ENCODE measurements at regions not wholly inside any gene's neighbourhood (a gene's known extent, or its start where the extent isn't known, plus 50 kb on each side); places are given as distances from the start of the nearest gene placed in this dataset.

DNA sequence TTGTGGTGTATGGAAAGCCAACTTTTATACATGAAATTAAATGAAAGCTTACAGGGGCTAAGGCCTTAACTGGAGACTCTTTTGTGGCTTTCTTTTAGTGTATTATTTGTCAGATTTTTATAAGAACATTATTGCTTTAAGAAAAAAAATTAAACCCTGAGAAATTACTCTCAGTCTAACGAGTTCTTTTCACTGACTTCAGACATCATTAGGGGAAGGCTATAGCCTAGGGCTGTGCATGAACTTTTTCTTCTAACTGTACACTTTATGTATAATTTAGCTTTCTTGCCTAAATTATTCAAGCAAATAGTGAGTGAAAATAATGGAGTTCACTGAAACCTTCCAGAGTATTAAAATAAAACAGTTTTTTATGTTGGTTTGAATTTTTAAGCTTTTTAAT lies 151.1 kb upstream of the MEIS1 start:
- in situ Hi-C loops (cut with MboI; ENCODE audit: low sequenced_read_pairs): no loop called here
- Histone ChIP-seq H3K4me3 (no peak overlapping the region), H3K36me3 (replicated peaks) (no peaks in the 10 kb centered on the region), H3K9me3 (no peaks in the 10 kb centered on the region), H3K27me3 (ENCODE audit: low read depth) (no peaks in the 10 kb centered on the region), H3K4me1 (no peaks in the 10 kb centered on the region)
- no peak for DNase-seq (ENCODE audit: low spot score in 2 of 2)

DNA sequence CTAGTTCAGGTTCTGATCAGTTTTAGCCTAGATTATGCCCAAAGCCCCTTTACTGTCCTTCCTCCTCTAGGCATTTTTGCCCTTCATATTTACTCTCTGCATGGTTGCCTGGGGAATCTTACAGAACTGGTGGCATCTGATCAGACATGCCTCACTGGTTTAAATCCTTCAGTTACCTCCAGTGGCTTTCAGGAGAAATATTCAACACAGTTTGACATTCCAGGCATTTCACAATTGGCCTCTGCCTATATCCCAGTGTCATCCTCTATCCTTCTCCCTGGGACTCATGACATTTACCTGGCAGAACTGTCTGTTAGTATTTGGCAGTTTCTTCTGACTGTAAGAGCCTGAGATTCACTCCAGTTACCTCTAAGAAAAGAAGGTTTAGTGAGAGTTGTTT lies 152.9 kb upstream of the MEIS1 start:
- Histone ChIP-seq H3K4me3 (no peak overlapping the region), H3K27me3 (ENCODE audit: low read depth) (no peaks in the 10 kb centered on the region; the same call in 1 of the 2 replicates), H3K36me3 (replicated peaks) (no peaks in the 10 kb centered on the region), H3K9me3 (no peaks in the 10 kb centered on the region), H3K4me1 (no peaks in the 10 kb centered on the region)
- in situ Hi-C loops (cut with MboI; ENCODE audit: low sequenced_read_pairs): no loop called here
- DNase-seq (ENCODE audit: low spot score in 2 of 2): no peak

DNA sequence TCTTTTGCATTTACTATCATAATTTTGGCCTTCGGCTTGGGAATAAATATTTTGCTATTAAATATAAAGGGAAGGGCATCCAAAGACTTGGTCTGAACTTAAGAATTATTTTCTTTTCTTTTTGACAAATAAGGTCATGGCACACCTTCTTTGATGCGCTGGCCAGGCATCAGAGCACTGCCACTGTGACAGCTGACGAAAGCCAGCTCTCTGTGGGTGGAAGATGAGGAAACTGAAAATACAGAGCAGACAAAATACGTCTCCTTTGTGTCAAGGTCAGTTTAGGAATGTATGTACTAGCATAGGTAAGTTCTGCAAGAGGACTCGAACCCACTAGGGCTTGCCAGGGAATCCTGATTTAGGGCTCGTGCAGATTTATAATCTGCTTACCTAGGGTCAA lies 155.9 kb upstream of the MEIS1 start:
- H3K4me3 ChIP-seq: no peak overlapping the region
- H3K36me3 ChIP-seq (replicated peaks): no peaks in the 10 kb centered on the region
- H3K4me1 ChIP-seq: no peaks in the 10 kb centered on the region
- no peaks in the 10 kb centered on the region; the same call in 1 of the 2 replicates for H3K27me3 ChIP-seq (ENCODE audit: low read depth)
- no peaks in the 10 kb centered on the region for H3K9me3 ChIP-seq
- no peak for DNase-seq (ENCODE audit: low spot score in 2 of 2)
- in situ Hi-C loops (cut with MboI; ENCODE audit: low sequenced_read_pairs): no loop called here

DNA sequence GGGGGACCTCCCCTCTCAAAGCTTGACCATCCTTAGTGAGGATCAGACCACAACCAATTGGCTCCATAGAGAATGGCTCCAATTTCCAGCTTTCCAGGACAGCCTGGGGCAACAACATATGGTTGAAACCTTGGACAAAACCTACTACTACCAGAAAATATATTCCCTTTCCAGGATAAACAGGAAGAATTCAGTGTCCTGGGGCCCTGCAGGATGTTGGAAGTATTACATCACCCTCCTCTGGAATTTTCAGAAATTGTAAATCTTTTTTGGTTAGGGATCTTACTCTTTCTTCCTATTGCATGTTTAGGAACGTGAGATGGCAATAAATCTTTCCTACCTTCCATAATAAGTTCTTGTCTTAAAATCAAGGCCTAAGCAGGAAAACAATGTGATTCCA lies 158.9 kb upstream of the MEIS1 start:
- Histone ChIP-seq H3K36me3 (replicated peaks) (no peaks in the 10 kb centered on the region), H3K27me3 (ENCODE audit: low read depth) (peaks cover 5% of the 10 kb centered on the region; the same call in 1 of the 2 replicates), H3K4me1 (no peaks in the 10 kb centered on the region; the same call in 1 of the 2 replicates), H3K9me3 (no peaks in the 10 kb centered on the region), H3K4me3 (no peak overlapping the region)
- DNase-seq (ENCODE audit: low spot score in 2 of 2): no peak
- in situ Hi-C loops (cut with MboI; ENCODE audit: low sequenced_read_pairs): no loop called here

DNA sequence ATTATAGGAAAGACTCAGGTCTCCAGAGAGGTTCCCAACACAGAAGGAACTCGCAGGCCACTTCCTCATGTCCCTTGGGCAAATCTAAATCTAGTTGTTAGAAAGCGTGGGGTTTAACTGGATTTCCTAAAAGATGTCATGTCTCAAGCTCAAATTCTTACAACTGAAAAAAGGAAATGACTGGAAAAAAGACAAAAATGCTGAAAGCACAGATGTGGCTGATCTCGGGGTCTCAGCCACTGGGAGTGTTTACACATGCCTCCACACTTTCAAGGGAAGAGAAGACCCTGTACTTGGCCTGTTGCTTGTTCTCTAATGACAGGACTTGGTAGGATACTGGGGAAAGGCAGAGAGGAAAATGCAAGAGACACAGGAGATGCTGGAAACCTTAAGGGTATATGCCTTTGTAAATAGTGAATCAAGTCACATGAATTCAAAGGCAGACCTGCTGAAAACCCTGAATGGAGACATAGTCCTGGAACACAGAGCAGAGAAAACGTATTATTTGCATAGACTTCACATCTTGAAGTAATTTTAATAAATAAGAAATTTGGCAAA lies 160.9 kb upstream of the MEIS1 start:
- in situ Hi-C loops (cut with MboI; ENCODE audit: low sequenced_read_pairs): no loop called here

DNA sequence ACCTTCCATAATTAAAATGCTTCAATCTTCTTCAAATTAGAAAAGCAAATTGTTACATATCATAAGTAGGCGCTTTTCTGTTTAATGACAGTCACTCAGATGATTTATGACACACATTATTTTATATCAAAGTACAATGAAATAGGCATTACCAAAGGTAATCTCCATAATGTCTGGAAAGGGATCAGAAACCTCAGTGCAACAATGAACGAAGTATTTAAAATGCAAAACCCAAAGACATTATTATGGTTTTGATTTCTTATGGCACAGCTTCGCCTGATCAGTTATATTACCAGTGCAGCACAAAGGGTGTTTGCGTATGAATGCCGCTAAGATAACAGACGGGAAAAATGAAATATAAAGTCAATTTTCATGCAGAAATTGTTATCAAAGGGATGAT lies 162.2 kb upstream of the MEIS1 start:
- Histone ChIP-seq H3K9me3 (no peaks in the 10 kb centered on the region), H3K36me3 (replicated peaks) (no peaks in the 10 kb centered on the region), H3K4me3 (no peak overlapping the region), H3K4me1 (no peaks in the 10 kb centered on the region; the same call in 1 of the 2 replicates), H3K27me3 (ENCODE audit: low read depth) (peaks cover 5% of the 10 kb centered on the region; the same call in 1 of the 2 replicates)
- in situ Hi-C loops (cut with MboI; ENCODE audit: low sequenced_read_pairs): no loop called here
- no peak for DNase-seq (ENCODE audit: low spot score in 2 of 2)

More for the DNA sequence above, 160.9 kb upstream of the MEIS1 start:
- DNase-seq (ENCODE audit: low spot score in 2 of 2): no peak
- no peaks in the 10 kb centered on the region for H3K9me3 ChIP-seq
- no peaks in the 10 kb centered on the region; the same call in 1 of the 2 replicates for H3K4me1 ChIP-seq
- no peak overlapping the region for H3K4me3 ChIP-seq
- H3K36me3 ChIP-seq (replicated peaks): no peaks in the 10 kb centered on the region
- H3K27me3 ChIP-seq (ENCODE audit: low read depth): peaks cover 5% of the 10 kb centered on the region; the same call in 1 of the 2 replicates

DNA sequence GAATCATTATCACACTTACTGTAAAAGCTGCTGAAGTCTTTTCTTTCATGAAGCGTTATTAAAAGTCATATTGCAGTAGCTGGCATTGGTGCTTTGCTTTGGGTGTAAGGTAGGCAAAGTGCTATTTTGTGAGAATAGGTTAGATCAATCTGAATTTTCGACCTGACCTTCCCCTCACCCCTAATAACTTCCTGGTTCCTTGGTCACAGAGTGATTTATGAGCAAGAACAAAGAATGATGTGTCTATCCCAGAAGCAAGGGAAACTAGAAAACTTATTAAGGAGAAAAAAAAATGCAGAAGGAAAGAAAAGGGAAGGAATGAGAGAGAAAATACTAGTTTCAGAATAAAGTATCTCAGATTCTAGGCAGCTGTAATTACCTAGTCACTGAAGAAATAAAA lies 163.1 kb upstream of the MEIS1 start:
- Histone ChIP-seq H3K4me1 (no peaks in the 10 kb centered on the region; the same call in 1 of the 2 replicates), H3K9me3 (no peaks in the 10 kb centered on the region), H3K4me3 (no peak overlapping the region), H3K27me3 (ENCODE audit: low read depth) (peaks cover 5% of the 10 kb centered on the region; the same call in 1 of the 2 replicates), H3K36me3 (replicated peaks) (no peaks in the 10 kb centered on the region)
- DNase-seq (ENCODE audit: low spot score in 2 of 2): no peak
- in situ Hi-C loops (cut with MboI; ENCODE audit: low sequenced_read_pairs): no loop called here

DNA sequence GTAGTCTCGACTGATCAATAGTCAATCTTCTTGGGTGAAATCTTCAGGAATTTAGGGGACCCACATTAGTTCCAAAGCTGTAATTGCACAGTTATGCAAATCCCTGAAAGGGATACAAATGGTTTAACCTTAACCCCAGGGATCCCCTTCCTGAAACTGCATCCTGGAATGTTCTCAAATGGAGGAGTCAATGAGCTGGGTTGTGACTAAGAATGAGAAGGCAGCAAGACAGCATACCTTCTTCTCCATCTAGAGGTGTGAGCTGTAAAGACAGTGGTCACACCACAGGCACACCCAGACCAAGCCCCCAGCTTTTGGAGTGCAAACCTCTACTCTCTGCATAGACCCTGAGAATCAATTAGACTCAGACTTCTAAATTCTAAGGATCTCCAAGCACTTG lies 164.7 kb upstream of the MEIS1 start:
- H3K4me1 ChIP-seq: no peaks in the 10 kb centered on the region; the same call in 1 of the 2 replicates
- no peaks in the 10 kb centered on the region for H3K9me3 ChIP-seq
- H3K4me3 ChIP-seq: no peak overlapping the region
- no peaks in the 10 kb centered on the region for H3K36me3 ChIP-seq (replicated peaks)
- H3K27me3 ChIP-seq (ENCODE audit: low read depth): peaks cover 5% of the 10 kb centered on the region; the same call in 1 of the 2 replicates
- in situ Hi-C loops (cut with MboI; ENCODE audit: low sequenced_read_pairs): no loop called here
- no peak for DNase-seq (ENCODE audit: low spot score in 2 of 2)

DNA sequence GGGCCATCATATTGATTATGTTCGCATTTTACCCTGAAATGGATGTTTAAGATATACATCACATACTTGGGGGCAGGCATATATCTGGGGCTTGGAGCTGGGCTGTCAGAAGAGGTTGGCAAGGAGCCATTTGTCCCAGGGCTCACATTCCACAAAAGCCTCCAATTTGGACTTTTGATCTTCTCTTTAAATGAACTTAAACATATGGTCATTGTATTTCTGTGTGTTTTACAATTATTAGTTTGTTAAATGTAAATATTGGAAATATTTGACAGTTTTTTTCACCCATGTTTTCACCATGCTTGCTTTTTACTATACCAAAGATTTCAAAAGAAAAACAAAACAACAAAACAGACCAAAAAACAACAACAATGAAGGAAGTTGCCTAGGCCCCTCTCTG lies 165.8 kb upstream of the MEIS1 start:
- in situ Hi-C loops (cut with MboI; ENCODE audit: low sequenced_read_pairs): no loop called here
- Histone ChIP-seq H3K4me3 (no peak overlapping the region), H3K4me1 (no peaks in the 10 kb centered on the region; the same call in 1 of the 2 replicates), H3K36me3 (replicated peaks) (no peaks in the 10 kb centered on the region), H3K9me3 (no peaks in the 10 kb centered on the region), H3K27me3 (ENCODE audit: low read depth) (peaks cover 5% of the 10 kb centered on the region; the same call in 1 of the 2 replicates)
- no peak for DNase-seq (ENCODE audit: low spot score in 2 of 2)

DNA sequence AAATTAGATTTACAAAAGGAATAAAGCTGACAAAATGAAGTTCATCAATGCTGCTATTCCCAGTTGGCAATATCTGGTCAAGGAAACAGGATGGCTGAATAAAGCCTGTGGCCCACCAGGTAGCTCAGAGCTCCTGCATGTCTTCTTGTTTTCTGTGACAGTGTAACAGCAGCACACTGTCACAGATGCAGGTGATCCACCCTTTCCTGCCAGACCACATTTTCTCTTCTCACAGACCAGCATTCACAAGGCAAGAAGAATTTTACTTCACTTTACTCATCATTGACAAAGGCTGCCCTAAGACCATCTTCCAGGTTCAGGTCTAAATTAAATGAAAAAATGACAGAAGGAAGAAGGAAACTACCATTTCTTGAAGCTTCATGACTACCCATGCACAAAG lies 166.2 kb upstream of the MEIS1 start:
- in situ Hi-C loops (cut with MboI; ENCODE audit: low sequenced_read_pairs): no loop called here
- DNase-seq (ENCODE audit: low spot score in 2 of 2): no peak

DNA sequence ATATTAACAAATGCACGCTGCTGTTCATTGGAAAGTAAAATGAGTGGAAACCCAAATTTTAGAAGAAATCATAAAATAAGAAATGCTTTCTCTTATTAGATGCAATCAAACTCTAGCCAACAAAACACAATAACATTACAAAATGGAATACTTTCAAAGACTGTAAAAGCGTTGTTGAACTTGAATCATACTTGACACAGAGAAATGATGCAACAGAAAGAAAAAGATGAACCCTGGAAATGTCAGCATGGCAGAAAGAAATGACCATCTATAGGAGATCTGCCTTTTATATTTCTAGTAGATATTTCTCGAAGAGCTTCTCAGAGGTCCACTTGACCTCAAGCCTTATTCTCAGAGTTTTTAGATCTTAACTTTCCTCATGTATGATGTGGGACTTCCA lies 170.6 kb upstream of the MEIS1 start:
- Histone ChIP-seq H3K27me3 (ENCODE audit: low read depth) (no peaks in the 10 kb centered on the region), H3K4me3 (no peak overlapping the region), H3K4me1 (no peaks in the 10 kb centered on the region), H3K9me3 (no peaks in the 10 kb centered on the region), H3K36me3 (replicated peaks) (no peaks in the 10 kb centered on the region)
- no peak for DNase-seq (ENCODE audit: low spot score in 2 of 2)
- in situ Hi-C loops (cut with MboI; ENCODE audit: low sequenced_read_pairs): no loop called here

More for the DNA sequence above, 166.2 kb upstream of the MEIS1 start:
- Histone ChIP-seq H3K4me3 (no peak overlapping the region), H3K36me3 (replicated peaks) (no peaks in the 10 kb centered on the region), H3K9me3 (no peaks in the 10 kb centered on the region), H3K27me3 (ENCODE audit: low read depth) (peaks cover 5% of the 10 kb centered on the region; the same call in 1 of the 2 replicates), H3K4me1 (no peaks in the 10 kb centered on the region; the same call in 1 of the 2 replicates)

DNA sequence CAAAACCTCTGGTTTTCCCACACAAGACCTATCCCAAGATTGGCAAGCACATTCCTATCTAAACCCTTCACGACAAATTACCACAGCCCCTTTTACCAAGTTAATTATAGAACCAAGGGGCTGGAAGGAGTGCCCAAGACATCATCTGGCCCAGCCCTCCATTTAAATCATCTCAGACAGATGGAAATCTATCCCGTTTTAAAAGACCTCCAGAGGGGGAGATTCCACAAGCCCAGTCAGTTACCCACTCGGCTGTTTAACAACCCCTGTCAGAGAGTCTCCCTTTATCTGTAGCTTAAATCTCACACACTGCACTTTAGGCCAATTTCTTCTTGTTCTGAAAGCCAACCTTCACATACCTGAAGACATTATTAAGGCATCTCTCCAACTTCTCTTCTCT lies 179.1 kb upstream of the MEIS1 start:
- Histone ChIP-seq H3K4me3 (no peak overlapping the region), H3K36me3 (replicated peaks) (no peaks in the 10 kb centered on the region), H3K4me1 (no peaks in the 10 kb centered on the region), H3K9me3 (no peaks in the 10 kb centered on the region), H3K27me3 (ENCODE audit: low read depth) (peaks cover 5% of the 10 kb centered on the region; the same call in 1 of the 2 replicates)
- no peak for DNase-seq (ENCODE audit: low spot score in 2 of 2)
- in situ Hi-C loops (cut with MboI; ENCODE audit: low sequenced_read_pairs): no loop called here

DNA sequence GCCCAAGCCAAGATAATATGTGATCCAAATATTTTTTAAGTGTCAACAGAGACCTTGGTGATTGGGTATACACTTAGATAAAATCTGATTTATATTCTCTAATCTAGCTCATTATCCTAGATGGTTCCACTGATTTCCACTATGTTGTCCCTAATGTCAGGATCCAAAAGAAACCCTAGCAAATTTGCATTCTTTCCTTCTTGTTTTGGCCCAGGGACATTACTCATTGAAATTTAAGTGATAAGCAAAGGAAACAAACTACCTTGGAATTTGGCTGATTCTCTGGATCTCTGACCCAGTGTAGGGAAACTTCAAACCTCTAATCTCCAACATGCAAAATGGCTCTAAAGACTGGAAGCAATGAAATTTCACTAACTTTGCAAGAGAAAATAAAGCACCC lies 179.8 kb upstream of the MEIS1 start:
- Histone ChIP-seq H3K27me3 (ENCODE audit: low read depth) (peaks cover 5% of the 10 kb centered on the region; the same call in 1 of the 2 replicates), H3K9me3 (no peaks in the 10 kb centered on the region)
- in situ Hi-C loops (cut with MboI; ENCODE audit: low sequenced_read_pairs): no loop called here

DNA sequence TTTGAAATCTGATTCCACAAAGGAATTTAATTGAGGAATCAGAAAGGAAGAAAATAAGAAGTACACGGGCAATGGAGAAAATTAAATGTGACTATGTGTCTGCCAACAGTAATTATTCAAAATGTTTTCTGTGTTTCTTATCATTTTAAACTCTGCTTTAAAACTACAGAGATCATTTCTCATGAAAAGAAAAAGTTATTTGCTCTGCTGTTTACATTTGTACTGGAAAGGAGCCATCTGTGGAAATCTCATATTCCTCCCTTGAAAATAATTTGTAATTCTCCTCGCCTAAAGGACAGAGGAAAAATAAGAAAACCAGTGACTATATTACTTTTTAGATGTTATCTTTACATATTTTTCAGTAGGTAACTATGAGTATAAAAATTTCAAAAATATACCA lies 181.9 kb upstream of the MEIS1 start:
- no peaks in the 10 kb centered on the region for H3K9me3 ChIP-seq
- no peaks in the 10 kb centered on the region for H3K4me1 ChIP-seq
- no peak overlapping the region for H3K4me3 ChIP-seq
- DNase-seq (ENCODE audit: low spot score in 2 of 2): no peak
- in situ Hi-C loops (cut with MboI; ENCODE audit: low sequenced_read_pairs): no loop called here
- peaks cover 5% of the 10 kb centered on the region; the same call in 1 of the 2 replicates for H3K27me3 ChIP-seq (ENCODE audit: low read depth)
- no peaks in the 10 kb centered on the region for H3K36me3 ChIP-seq (replicated peaks)

More for the DNA sequence above, 179.8 kb upstream of the MEIS1 start:
- no peaks in the 10 kb centered on the region for H3K36me3 ChIP-seq (replicated peaks)
- H3K4me1 ChIP-seq: no peaks in the 10 kb centered on the region
- no peak overlapping the region for H3K4me3 ChIP-seq
- no peak for DNase-seq (ENCODE audit: low spot score in 2 of 2)

DNA sequence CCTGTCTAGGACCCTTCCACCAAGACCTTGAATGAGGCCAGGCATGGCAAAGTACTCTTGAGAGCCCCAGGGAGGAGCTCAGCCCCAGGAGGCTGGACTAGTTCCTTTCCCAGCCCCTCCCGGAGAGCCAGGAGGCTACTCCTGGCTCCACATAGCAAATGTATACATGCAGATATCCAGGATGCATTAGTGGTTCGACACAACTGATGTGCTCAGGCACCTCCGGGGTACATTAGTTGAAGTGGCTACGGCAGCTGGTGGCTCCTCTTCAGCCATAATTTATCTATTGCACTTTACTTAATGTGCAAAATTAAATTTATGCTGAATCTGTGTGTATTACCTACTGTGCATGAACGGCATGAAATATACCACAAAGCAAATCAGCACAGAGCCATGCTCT lies 182.8 kb upstream of the MEIS1 start:
- H3K27me3 ChIP-seq (ENCODE audit: low read depth): peaks cover 5% of the 10 kb centered on the region; the same call in 1 of the 2 replicates
- DNase-seq (ENCODE audit: low spot score in 2 of 2): no peak
- no peak overlapping the region for H3K4me3 ChIP-seq
- no peaks in the 10 kb centered on the region for H3K4me1 ChIP-seq
- in situ Hi-C loops (cut with MboI; ENCODE audit: low sequenced_read_pairs): no loop called here
- no peaks in the 10 kb centered on the region for H3K36me3 ChIP-seq (replicated peaks)
- no peaks in the 10 kb centered on the region for H3K9me3 ChIP-seq
